K562 (cell line): ENCODE measurements at regions not wholly inside any gene's neighbourhood (a gene's known extent, or its start where the extent isn't known, plus 50 kb on each side); places are given as distances from the start of the nearest gene placed in this dataset.

ENCODE experiments used
- ATAC-seq: fragments of 200-7000 bp; cut with Tn5 transposase; 3 replicates; pipeline ENCODE4 v1.9.1; 2020; ENCODE audit warnings: moderate library complexity
- BruUV-seq: library from RNA; stranded (reverse); fragments of 400-500 nt; replicated peaks from 2 replicates; lab custom pipeline; 2021; lab: Mats Ljungman, UMichigan
- CTCF ChIA-PET: fragments of 300-600 bp; formaldehyde crosslinking; extraction: SDS; loops from one replicate; lab custom pipeline; 2021; ENCODE audit warnings: low intra/inter-chr PET ratio; lab: Yijun Ruan, JAX
- POLR2A ChIA-PET: fragments of 300-600, 350-650 bp; sonication (Branson Sonifier 250); formaldehyde crosslinking; extraction: SDS; loops from one replicate; lab custom pipeline; 2021; ENCODE audit warnings: antibody characterized with exemption, inconsistent platforms; lab: Yijun Ruan, JAX
- DNase-seq, 4 experiments: peaks; one replicate each; pipeline versions ENCODE4 v3.0.0 to v3.0.0-alpha.2; 2011 to 2018; ENCODE audit warnings: low spot score in 3 of 4, mixed read lengths in 3 of 4; ENCODE audit errors: extremely low read depth in 1 of 4
- FAIRE-seq: peaks from 2 replicates; lab custom pipeline; 2011; peaks lifted over from hg19 to GRCh38; lab: Jason Lieb, UNC
- H2AFZ ChIP-seq: 2 replicates; pipeline ENCODE4 v1.6.0; 2011; ENCODE audit warnings: low read depth, low read length, control low read depth, inconsistent platforms
- H3K27ac ChIP-seq: fragments of 200-600 bp; 3 replicates; pipeline ENCODE4 v1.8.0; 2011; ENCODE audit warnings: low read depth, mild to moderate bottlenecking, control low read depth, inconsistent platforms, low read length, moderate library complexity, mixed read lengths; ENCODE audit errors: extremely low read depth
- H3K27me3 ChIP-seq, 2 experiments: fragments of 300-600 bp in 1 of 2; 2 replicates in 1 of 2; 3 replicates in 1 of 2; pipeline versions ENCODE4 v1.6.0 to v1.8.0; 2011; ENCODE audit warnings: inconsistent platforms in 2 of 2, low read length in 2 of 2, mild to moderate bottlenecking in 1 of 2, mixed read lengths in 1 of 2, moderate library complexity in 1 of 2; ENCODE audit not compliant: control insufficient read depth in 2 of 2, insufficient read depth in 2 of 2
- H3K36me3 ChIP-seq: fragments of 300-600 bp; 3 replicates; pipeline ENCODE4 v1.8.0; 2011; ENCODE audit warnings: mild to moderate bottlenecking, low read length, inconsistent platforms; ENCODE audit not compliant: control insufficient read depth, insufficient read depth
- H3K4me1 ChIP-seq, 2 experiments: fragments of 200-600 bp in 1 of 2; replicated peaks in 1 of 2; 2 replicates in 1 of 2; 3 replicates in 1 of 2; pipeline versions ENCODE4 v1.5.1 to v1.8.0; 2011; ENCODE audit warnings: inconsistent platforms in 2 of 2, low read length in 2 of 2, mild to moderate bottlenecking in 1 of 2, mixed read lengths in 1 of 2, moderate library complexity in 1 of 2; ENCODE audit not compliant: control insufficient read depth in 2 of 2, insufficient read depth in 2 of 2
- H3K4me2 ChIP-seq: 2 replicates; pipeline ENCODE4 v1.6.1; 2011; ENCODE audit warnings: low read length, control low read depth, inconsistent platforms, mixed read lengths; ENCODE audit not compliant: insufficient read depth
- H3K4me3 ChIP-seq: fragments of 200-600 bp; sonication (generic), shearing (Covaris generic); 2 replicates; pipeline ENCODE4 v1.5.1; 2016; ENCODE audit warnings: control low read depth, inconsistent platforms
- H3K79me2 ChIP-seq: fragments of 200-600 bp; 3 replicates; pipeline ENCODE4 v1.8.0; 2011; ENCODE audit warnings: low read length, inconsistent platforms; ENCODE audit not compliant: control insufficient read depth, insufficient read depth
- H3K9ac ChIP-seq, 2 experiments: 2 replicates each; pipeline versions ENCODE4 v1.6.0 to v1.6.1; 2011; ENCODE audit warnings: low read depth in 2 of 2, low read length in 2 of 2, control low read depth in 1 of 2, inconsistent platforms in 1 of 2, mild to moderate bottlenecking in 1 of 2, mixed read lengths in 1 of 2; ENCODE audit not compliant: insufficient read depth in 1 of 2
- H3K9me1 ChIP-seq: one replicate; pipeline ENCODE4 v1.6.0; 2011; ENCODE audit warnings: inconsistent platforms, mild to moderate bottlenecking, low read length, moderate library complexity; ENCODE audit not compliant: control insufficient read depth, insufficient read depth
- H3K9me3 ChIP-seq: replicated peaks from 2 replicates; pipeline ENCODE4 v1.5.1; 2011; ENCODE audit warnings: low read depth, low read length, inconsistent platforms; ENCODE audit not compliant: control insufficient read depth, insufficient read depth
- H4K20me1 ChIP-seq: replicated peaks from 2 replicates; pipeline ENCODE4 v1.6.1; 2011; ENCODE audit warnings: low read length, inconsistent platforms, mixed read lengths; ENCODE audit not compliant: control insufficient read depth, insufficient read depth
- ARID3A ChIP-seq: IDR thresholded peaks from 2 replicates; pipeline ENCODE4 v1.6.1; 2012; ENCODE audit warnings: low read depth, low read length, improper control_type of control experiment, borderline replicate concordance
- DNMT1 ChIP-seq: fragments of 450-650 bp; IDR thresholded peaks from 2 replicates; pipeline ENCODE4 v1.6.1; 2016; ENCODE audit warnings: antibody characterized with exemption, mild to moderate bottlenecking
- FOXM1 ChIP-seq, 2 experiments: fragments of 450-650 bp in 1 of 2; sonication (generic) in 1 of 2; formaldehyde crosslinking in 1 of 2; IDR thresholded peaks; 2 replicates each; pipeline versions ENCODE4 v1.6.1 to v1.9.0; 2017 to 2022; ENCODE audit warnings: low read depth in 2 of 2, mild to moderate bottlenecking in 2 of 2, missing genetic modification reagents in 1 of 2, moderate library complexity in 1 of 2
- FOXP4 ChIP-seq: sonication (generic); formaldehyde crosslinking; IDR thresholded peaks from 2 replicates; pipeline ENCODE4 v1.8.0; 2022; ENCODE audit warnings: mild to moderate bottlenecking, missing genetic modification reagents, borderline replicate concordance
- PBX2 ChIP-seq, 2 experiments: IDR thresholded peaks in 1 of 2; conservative IDR thresholded peaks in 1 of 2; 2 replicates each; pipeline ENCODE4 v1.6.1; 2016; ENCODE audit warnings: low read depth in 2 of 2, mild to moderate bottlenecking in 1 of 2, missing compliant biosample characterization in 1 of 2, missing genetic modification characterization in 1 of 2, moderate library complexity in 1 of 2
- RAD21 ChIP-seq, 2 experiments: fragments of 250-450 bp in 1 of 2; fragments of 450-650 bp in 1 of 2; sonication (Bioruptor Pico) in 1 of 2; formaldehyde crosslinking in 1 of 2; IDR thresholded peaks in 1 of 2; conservative IDR thresholded peaks in 1 of 2; 2 replicates each; pipeline versions ENCODE4 v1.4.0 to v1.8.0; 2020 to 2022; ENCODE audit warnings: mild to moderate bottlenecking in 2 of 2, moderate library complexity in 1 of 2
- RNF2 ChIP-seq: sonication (generic); IDR thresholded peaks from 2 replicates; pipeline ENCODE4 v1.6.1; 2016
- STAT5A ChIP-seq: IDR thresholded peaks from 2 replicates; pipeline ENCODE4 v1.6.1; 2012; ENCODE audit warnings: low read length, inconsistent platforms, borderline replicate concordance
- ZBTB34 ChIP-seq: fragments of 250-450 bp; sonication (Bioruptor Pico); IDR thresholded peaks from 2 replicates; pipeline ENCODE4 v1.8.0; 2021; ENCODE audit warnings: mild to moderate bottlenecking, moderate library complexity
- WGBS: fragments of 100-300 bp; shearing (Covaris generic); methylation state at CpG from one replicate; pipeline ENCODE4 v1.1.6; 2016; ENCODE audit warnings: low coverage, mixed read lengths; ENCODE audit not compliant: insufficient coverage; ENCODE audit errors: missing lambda C conversion rate; 5-methylcytosine and 5-hydroxymethylcytosine counted together
- in situ Hi-C: fragments of 300-500 bp; cut with MboI; formaldehyde crosslinking; loops from 4 replicates; pipeline ENCODE4 v1.15.0; 2018; ENCODE audit warnings: inconsistent platforms, mixed read lengths
- intact Hi-C: fragments of 100-400 bp; cut with micrococcal nuclease; formaldehyde crosslinking; loops from 2 replicates; pipeline ENCODE4 v1.14.2; 2022

GRCh38 chr17:55655777-55656176 is 66.9 kb downstream of the TMEM100 start (continued):
- TF ChIP-seq FOXP4 (CRISPR knock-in tag) (no peak), RNF2 (no peak)

- no peak for FAIRE-seq
- Histone ChIP-seq H3K27me3 (no peaks in the 10 kb centered on the region), H3K4me2 (no peak overlapping the region), H3K27ac (no peak overlapping the region), H3K4me1 (no peaks in the 10 kb centered on the region; a peak in 1 of 5 replicates), H4K20me1 (no peaks in the 10 kb centered on the region), H3K79me2 (no peaks in the 10 kb centered on the region), H3K9me3 (no peaks in the 10 kb centered on the region), H3K9ac (no peak overlapping the region), H3K36me3 (no peaks in the 10 kb centered on the region), H3K9me1 (no peaks in the 10 kb centered on the region), H2AFZ (no peak overlapping the region; the same call in 1 of the 2 replicates), H3K4me3 (no peak overlapping the region)
- POLR2A ChIA-PET, result interaction anchor here (0.6 kb wide), 1 partner anchor 1725 kb away, joined by 3 read pairs; no protein-coding TSS in a partner anchor
- CTCF ChIA-PET, result no interaction called here
- BruUV-seq, result no TSS peak
- WGBS, result 13% methylated on average over 5 of the region's 5 CpGs
- ATAC-seq, result no peak
- in situ Hi-C loops, result no loop called here
- intact Hi-C loops, result no loop called here
- DNase-seq, result no peak
- TF ChIP-seq ARID3A, result no peak
- no peak for TF ChIP-seq FOXM1 (IDR thresholded peaks at IDR 0.05; ENCODE audit: low read depth)
- no peak for TF ChIP-seq FOXM1 (CRISPR knock-in tag; IDR thresholded peaks at IDR 0.05; ENCODE audit: low read depth)
- TF ChIP-seq PBX2 (CRISPR knock-in tag; IDR thresholded peaks at IDR 0.05; ENCODE audit: low read depth), result no peak
- TF ChIP-seq PBX2 (tag; conservative IDR thresholded peaks at IDR 0.05; ENCODE audit: low read depth), result no peak
- TF ChIP-seq ZBTB34 (CRISPR knock-in tag), result no peak
- TF ChIP-seq RAD21 (CRISPR knock-in tag; conservative IDR thresholded peaks at IDR 0.05 in 1 of 2, IDR thresholded peaks at IDR 0.05 in 1 of 2), result no peak
- TF ChIP-seq DNMT1, result no peak
- no peak for TF ChIP-seq STAT5A
These were observed 67.8 kb downstream of the TMEM100 start for GRCh38 chr17:55654821-55655220.
